ENCODE measurements at regions not wholly inside any gene's neighbourhood (a gene's known extent, or its start where the extent isn't known, plus 50 kb on each side); places are given as distances from the start of the nearest gene placed in this dataset.

- TF ChIP-seq CTCF (IDR thresholded peaks at IDR 0.05): no peak
- Histone ChIP-seq H3K27ac (no peak overlapping the region), H3K9me3 (no peaks in the 10 kb centered on the region), H3K4me1 (no peaks in the 10 kb centered on the region), H3K36me3 (no peaks in the 10 kb centered on the region), H3K27me3 (ENCODE audit: low read depth) (no peaks in the 10 kb centered on the region), H3K4me3 (no peak overlapping the region)
- ATAC-seq: no peak
- intact Hi-C loops (cut with DNase I): no loop called here
- no peak for DNase-seq
Observed at GRCh38 chr2:236674238-236674637, 104.6 kb downstream of the ACKR3 start.

- intact Hi-C loops (cut with DNase I): no loop called here
- H3K27ac ChIP-seq: no peak overlapping the region
- no peak for TF ChIP-seq CTCF (IDR thresholded peaks at IDR 0.05)
Observed at GRCh38 chr2:236674646-236675045, 105.0 kb downstream of the ACKR3 start.

GRCh38 chr2:236675051-236675450 lies 105.4 kb downstream of the ACKR3 start:
- H3K4me1 ChIP-seq: no peaks in the 10 kb centered on the region
- H3K9me3 ChIP-seq: no peaks in the 10 kb centered on the region
- no peak overlapping the region for H3K27ac ChIP-seq
- ATAC-seq (no peak), DNase-seq (no peak)
- TF ChIP-seq CTCF (IDR thresholded peaks at IDR 0.05): no peak
- H3K27me3 ChIP-seq (ENCODE audit: low read depth): no peaks in the 10 kb centered on the region
- no peak overlapping the region for H3K4me3 ChIP-seq
- intact Hi-C loops (cut with DNase I): no loop called here
- no peaks in the 10 kb centered on the region for H3K36me3 ChIP-seq

More at GRCh38 chr2:236674646-236675045, 105.0 kb downstream of the ACKR3 start:
- H3K4me1 ChIP-seq: no peaks in the 10 kb centered on the region
- DNase-seq: no peak
- no peaks in the 10 kb centered on the region for H3K9me3 ChIP-seq
- no peaks in the 10 kb centered on the region for H3K27me3 ChIP-seq (ENCODE audit: low read depth)
- H3K36me3 ChIP-seq: no peaks in the 10 kb centered on the region
- ATAC-seq: no peak
- no peak overlapping the region for H3K4me3 ChIP-seq

GRCh38 chr2:236675526-236675925 lies 105.9 kb downstream of the ACKR3 start:
- no peaks in the 10 kb centered on the region for H3K27me3 ChIP-seq (ENCODE audit: low read depth)
- TF ChIP-seq CTCF (IDR thresholded peaks at IDR 0.05): no peak

GRCh38 chr2:236676136-236676873 lies 106.7 kb downstream of the ACKR3 start:
- intact Hi-C loops (cut with DNase I): no loop called here
- no peak for TF ChIP-seq CTCF (IDR thresholded peaks at IDR 0.05)
- H3K4me1 ChIP-seq: no peaks in the 10 kb centered on the region
- no peaks in the 10 kb centered on the region for H3K36me3 ChIP-seq
- H3K4me3 ChIP-seq: no peak overlapping the region
- no peak overlapping the region for H3K27ac ChIP-seq
- DNase-seq (no peak), ATAC-seq (no peak)
- H3K27me3 ChIP-seq (ENCODE audit: low read depth): no peaks in the 10 kb centered on the region
- H3K9me3 ChIP-seq: no peaks in the 10 kb centered on the region

More at GRCh38 chr2:236675526-236675925, 105.9 kb downstream of the ACKR3 start:
- Histone ChIP-seq H3K36me3 (no peaks in the 10 kb centered on the region), H3K9me3 (no peaks in the 10 kb centered on the region), H3K4me1 (no peaks in the 10 kb centered on the region), H3K4me3 (no peak overlapping the region), H3K27ac (no peak overlapping the region)
- intact Hi-C loops (cut with DNase I): no loop called here
- ATAC-seq: no peak
- no peak for DNase-seq

Data from lower lobe of right lung (tissue), 2 donors.